Esophagus muscularis mucosa (tissue), 4 donors: ENCODE measurements at regions not wholly inside any gene's neighbourhood (a gene's known extent, or its start where the extent isn't known, plus 50 kb on each side); places are given as distances from the start of the nearest gene placed in this dataset.
"Not testable (repeated sequence)": the region's sequence is repeated elsewhere in the genome, so short reads cannot be mapped to it uniquely, and the experiment has no call there.

Source experiments
- DNase-seq: peaks from one replicate; pipeline ENCODE4 v3.0.0-alpha.2; 2017; ENCODE audit errors: extremely low spot score
- H3K27ac ChIP-seq, 4 donors: fragments of 200-600 bp; sonication (generic); replicated peaks in 1 of 4; 1 replicate in 3 of 4; 2 replicates in 1 of 4; pipeline ENCODE4 v1.5.1; 2016 to 2019; ENCODE audit warnings: mild to moderate bottlenecking in 1 of 4
- H3K27me3 ChIP-seq, 4 donors: fragments of 200-600 bp; sonication (generic); one replicate each; pipeline versions ENCODE4 v1.5.1 to v1.6.0; 2016 to 2019
- H3K36me3 ChIP-seq, 4 donors: fragments of 200-600 bp; sonication (generic); one replicate each; pipeline ENCODE4 v1.5.1; 2016 to 2019
- H3K4me1 ChIP-seq, 4 donors: fragments of 200-600 bp; sonication (generic); one replicate each; pipeline ENCODE4 v1.5.1; 2016 to 2019
- H3K4me3 ChIP-seq, 4 donors: fragments of 200-600 bp; sonication (generic); 1 replicate in 2 of 4; 2 replicates in 2 of 4; pipeline ENCODE4 v1.5.1; 2016 to 2019; ENCODE audit warnings: mild to moderate bottlenecking in 4 of 4, moderate library complexity in 1 of 4
- H3K9me3 ChIP-seq, 4 donors: fragments of 200-600 bp; sonication (generic); 1 replicate in 3 of 4; 2 replicates in 1 of 4; pipeline ENCODE4 v1.5.1; 2016 to 2019
- EP300 ChIP-seq: sonication (generic); formaldehyde crosslinking; IDR thresholded peaks from one replicate; pipeline ENCODE4 v1.6.1; 2017; ENCODE audit warnings: antibody characterized with exemption
- POLR2A ChIP-seq: fragments of 450-650 bp; IDR thresholded peaks from one replicate; pipeline ENCODE4 v1.6.1; 2017; ENCODE audit warnings: antibody characterized with exemption, moderate library complexity, mild to moderate bottlenecking, low read depth
- POLR2AphosphoS5 ChIP-seq, 2 donors: sonication (generic); formaldehyde crosslinking; IDR thresholded peaks; one replicate each; pipeline ENCODE4 v1.6.1; 2017; ENCODE audit warnings: antibody characterized with exemption in 2 of 2
- WGBS: methylation state at CpG from one replicate; pipeline ENCODE4 v1.1.5; 2018; 5-methylcytosine and 5-hydroxymethylcytosine counted together
- intact Hi-C: fragments of 100-400 bp; cut with DNase I; formaldehyde crosslinking; loops from one replicate; pipeline ENCODE4 v1.15.1; 2023
- TF ChIP-seq, protein P1 (sequence below), 3 experiments: fragments of 200-600 bp in 2 of 3; fragments of 450-650 bp in 1 of 3; sonication (generic) in 2 of 3; IDR thresholded peaks; one replicate each; pipeline ENCODE4 v1.5.1; 2017 to 2019; ENCODE audit warnings: antibody characterized with exemption in 3 of 3, mild to moderate bottlenecking in 2 of 3, moderate library complexity in 1 of 3

DNA sequence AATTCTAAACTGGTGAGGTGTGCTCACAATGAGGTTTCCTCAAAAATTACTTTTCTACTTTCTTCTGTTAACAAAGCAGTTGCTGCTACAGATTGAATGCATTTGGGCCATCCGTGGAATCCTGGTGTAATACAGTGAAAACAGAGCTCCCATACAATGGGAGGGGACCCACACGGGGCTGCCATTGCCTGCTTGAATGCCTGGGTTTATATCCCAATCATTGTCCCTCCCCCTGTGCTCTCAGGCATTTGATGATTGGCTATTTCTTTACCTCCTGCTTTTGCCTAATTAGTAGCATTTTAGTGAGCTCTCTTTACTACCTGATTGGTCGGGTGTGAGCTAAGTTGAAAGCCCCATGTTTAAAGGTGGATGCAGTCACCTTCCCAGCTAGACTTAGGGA is 52.9 kb upstream of the CSF1 start:
- H3K27ac ChIP-seq, H3K4me3 ChIP-seq, H3K36me3 ChIP-seq, H3K9me3 ChIP-seq, H3K4me1 ChIP-seq, DNase-seq, intact Hi-C loops, H3K27me3 ChIP-seq: not testable (repeated sequence)
- WGBS = 76% methylated on average over 3 of the region's 3 CpGs

GRCh38 chr1:109855986-109856385 is 54.7 kb upstream of the CSF1 start:
- intact Hi-C loops, H3K4me1 ChIP-seq, H3K36me3 ChIP-seq, H3K4me3 ChIP-seq, H3K27ac ChIP-seq, DNase-seq, H3K27me3 ChIP-seq, H3K9me3 ChIP-seq: not testable (repeated sequence)
- 83% methylated on average over 6 of the region's 6 CpGs for WGBS

GRCh38 chr1:109853972-109854371 is 56.7 kb upstream of the CSF1 start:
- H3K36me3 ChIP-seq, intact Hi-C loops, H3K9me3 ChIP-seq, H3K4me1 ChIP-seq, DNase-seq, H3K27ac ChIP-seq, H3K4me3 ChIP-seq, H3K27me3 ChIP-seq: not testable (repeated sequence)
- WGBS = 91% methylated on average over 2 of the region's 2 CpGs

GRCh38 chr1:109852221-109853015 is 58.2 kb upstream of the CSF1 start:
- H3K4me1 ChIP-seq, DNase-seq, H3K36me3 ChIP-seq, H3K9me3 ChIP-seq, H3K27me3 ChIP-seq, H3K4me3 ChIP-seq, intact Hi-C loops: not testable (repeated sequence)
- H3K27ac ChIP-seq = peak overlapping the region in 2 of 4 donors; percentile 8 to 40
- TF ChIP-seq POLR2AphosphoS5 (IDR thresholded peaks at IDR 0.05) = peak; percentile 10 to 52
- WGBS = 96% methylated on average over 6 of the region's 12 CpGs

- H3K36me3 ChIP-seq = no peaks in the 10 kb centered on the region
- intact Hi-C loops = no loop called here
- no peaks in the 10 kb centered on the region for H3K27me3 ChIP-seq
- no peak for DNase-seq
- H3K27ac ChIP-seq = no peak overlapping the region
- H3K9me3 ChIP-seq = no peaks in the 10 kb centered on the region
- TF ChIP-seq POLR2AphosphoS5 (IDR thresholded peaks at IDR 0.05) = no peak
- no peak for TF ChIP-seq EP300
- TF ChIP-seq, protein P1, sequence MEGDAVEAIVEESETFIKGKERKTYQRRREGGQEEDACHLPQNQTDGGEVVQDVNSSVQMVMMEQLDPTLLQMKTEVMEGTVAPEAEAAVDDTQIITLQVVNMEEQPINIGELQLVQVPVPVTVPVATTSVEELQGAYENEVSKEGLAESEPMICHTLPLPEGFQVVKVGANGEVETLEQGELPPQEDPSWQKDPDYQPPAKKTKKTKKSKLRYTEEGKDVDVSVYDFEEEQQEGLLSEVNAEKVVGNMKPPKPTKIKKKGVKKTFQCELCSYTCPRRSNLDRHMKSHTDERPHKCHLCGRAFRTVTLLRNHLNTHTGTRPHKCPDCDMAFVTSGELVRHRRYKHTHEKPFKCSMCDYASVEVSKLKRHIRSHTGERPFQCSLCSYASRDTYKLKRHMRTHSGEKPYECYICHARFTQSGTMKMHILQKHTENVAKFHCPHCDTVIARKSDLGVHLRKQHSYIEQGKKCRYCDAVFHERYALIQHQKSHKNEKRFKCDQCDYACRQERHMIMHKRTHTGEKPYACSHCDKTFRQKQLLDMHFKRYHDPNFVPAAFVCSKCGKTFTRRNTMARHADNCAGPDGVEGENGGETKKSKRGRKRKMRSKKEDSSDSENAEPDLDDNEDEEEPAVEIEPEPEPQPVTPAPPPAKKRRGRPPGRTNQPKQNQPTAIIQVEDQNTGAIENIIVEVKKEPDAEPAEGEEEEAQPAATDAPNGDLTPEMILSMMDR (IDR thresholded peaks at IDR 0.05) = no peak
- TF ChIP-seq POLR2A = no peak
- H3K4me1 ChIP-seq = peaks cover 0 to 9% (median 4%) of the 10 kb centered on the region in 4 donors
- no peak overlapping the region for H3K4me3 ChIP-seq
- 90% methylated on average over 4 of the region's 4 CpGs for WGBS
Observed at GRCh38 chr1:109850827-109851226, 59.8 kb upstream of the CSF1 start.

DNA sequence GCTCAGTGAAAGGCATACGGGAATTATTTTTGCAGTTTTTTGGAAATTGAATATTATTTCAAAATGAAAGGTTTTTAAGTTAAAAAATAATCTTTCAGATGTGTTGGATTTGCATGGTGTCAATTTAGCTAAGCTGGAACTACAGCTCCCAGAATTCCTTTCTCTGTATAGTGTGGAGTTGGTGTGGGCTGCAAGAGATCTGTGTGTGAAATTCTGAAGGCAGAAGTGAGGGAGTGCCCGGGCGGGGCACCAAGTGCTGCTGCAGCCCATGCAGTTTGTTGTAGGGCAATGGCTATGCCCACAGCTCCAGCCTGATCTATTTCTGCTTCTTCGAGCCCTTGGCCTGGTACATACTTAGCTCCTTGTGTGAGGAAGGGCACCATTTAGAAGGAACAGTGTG is 60.5 kb upstream of the CSF1 start:
- no peak overlapping the region for H3K27ac ChIP-seq

More for the DNA sequence above, 60.5 kb upstream of the CSF1 start:
- Histone ChIP-seq H3K4me3 (no peak overlapping the region), H3K4me1 (peaks cover 0 to 9% (median 4%) of the 10 kb centered on the region in 4 donors), H3K36me3 (no peaks in the 10 kb centered on the region), H3K9me3 (no peaks in the 10 kb centered on the region), H3K27me3 (no peaks in the 10 kb centered on the region)
- TF ChIP-seq EP300 = no peak
- TF ChIP-seq POLR2A = no peak
- TF ChIP-seq, protein P1 (IDR thresholded peaks at IDR 0.05) = no peak
- TF ChIP-seq POLR2AphosphoS5 (IDR thresholded peaks at IDR 0.05) = no peak
- intact Hi-C loops = no loop called here
- no peak for DNase-seq
- WGBS = 84% methylated on average over 4 of the region's 4 CpGs
